ENCODE measurements at regions not wholly inside any gene's neighbourhood (a gene's known extent, or its start where the extent isn't known, plus 50 kb on each side); places are given as distances from the start of the nearest gene placed in this dataset.

GRCh38 chr1:56180520-56181190, 398.7 kb downstream of the PLPP3 start:
- no peak for DNase-seq

GRCh38 chr1:56179543-56179942, 399.8 kb downstream of the PLPP3 start:
- DNase-seq: no peak

GRCh38 chr1:56175211-56175610, 404.2 kb downstream of the PLPP3 start:
- no peak for DNase-seq

GRCh38 chr1:56174176-56174885, 405.0 kb downstream of the PLPP3 start:
- no peak for DNase-seq

- DNase-seq: no peak
Observed at GRCh38 chr1:56173736-56174135, 405.6 kb downstream of the PLPP3 start.

- no peak for DNase-seq
Observed at GRCh38 chr1:56171670-56172069, 407.7 kb downstream of the PLPP3 start.

- no peak for DNase-seq
Observed at GRCh38 chr1:56170784-56171320, 408.5 kb downstream of the PLPP3 start.

- DNase-seq: no peak
Observed at GRCh38 chr1:56169856-56170255, 409.5 kb downstream of the PLPP3 start.

GRCh38 chr1:56168176-56168575, 411.2 kb downstream of the PLPP3 start:
- DNase-seq: no peak

- no peak for DNase-seq
Observed at GRCh38 chr1:56167596-56167995, 411.8 kb downstream of the PLPP3 start.

GRCh38 chr1:56160773-56161315, 418.5 kb downstream of the PLPP3 start:
- no peak for DNase-seq

- DNase-seq: no peak
Observed at GRCh38 chr1:56156971-56157876, 422.1 kb downstream of the PLPP3 start.

GRCh38 chr1:56153276-56153675, 426.1 kb downstream of the PLPP3 start:
- no peak for DNase-seq

- no peak for DNase-seq
Observed at GRCh38 chr1:56152635-56153034, 426.7 kb downstream of the PLPP3 start.

- DNase-seq: no peak
Observed at GRCh38 chr1:56151402-56151801, 428.0 kb downstream of the PLPP3 start.

- no peak for DNase-seq
Observed at GRCh38 chr1:56150441-56151215, 428.7 kb downstream of the PLPP3 start.

GRCh38 chr1:56149761-56150160, 429.6 kb downstream of the PLPP3 start:
- DNase-seq: no peak

GRCh38 chr1:56148326-56149193, 430.8 kb downstream of the PLPP3 start:
- DNase-seq: no peak

GRCh38 chr1:56147459-56147858, 431.9 kb downstream of the PLPP3 start:
- no peak for DNase-seq

- DNase-seq: no peak
Observed at GRCh38 chr1:56147034-56147433, 432.3 kb downstream of the PLPP3 start.

GRCh38 chr1:56146449-56146848, 432.9 kb downstream of the PLPP3 start:
- no peak for DNase-seq

All from activated CD4-positive, alpha-beta T cell treated with anti-CD3 and anti-CD28 coated beads, Interleukin-2, amount 50 U/mL, for 4 hours (primary cell).